ENCODE measurements at regions not wholly inside any gene's neighbourhood (a gene's known extent, or its start where the extent isn't known, plus 50 kb on each side); places are given as distances from the start of the nearest gene placed in this dataset.

GRCh38 chr4:126957987-126958386 lies 674.8 kb upstream of the INTU start:
- TF ChIP-seq, protein P1, sequence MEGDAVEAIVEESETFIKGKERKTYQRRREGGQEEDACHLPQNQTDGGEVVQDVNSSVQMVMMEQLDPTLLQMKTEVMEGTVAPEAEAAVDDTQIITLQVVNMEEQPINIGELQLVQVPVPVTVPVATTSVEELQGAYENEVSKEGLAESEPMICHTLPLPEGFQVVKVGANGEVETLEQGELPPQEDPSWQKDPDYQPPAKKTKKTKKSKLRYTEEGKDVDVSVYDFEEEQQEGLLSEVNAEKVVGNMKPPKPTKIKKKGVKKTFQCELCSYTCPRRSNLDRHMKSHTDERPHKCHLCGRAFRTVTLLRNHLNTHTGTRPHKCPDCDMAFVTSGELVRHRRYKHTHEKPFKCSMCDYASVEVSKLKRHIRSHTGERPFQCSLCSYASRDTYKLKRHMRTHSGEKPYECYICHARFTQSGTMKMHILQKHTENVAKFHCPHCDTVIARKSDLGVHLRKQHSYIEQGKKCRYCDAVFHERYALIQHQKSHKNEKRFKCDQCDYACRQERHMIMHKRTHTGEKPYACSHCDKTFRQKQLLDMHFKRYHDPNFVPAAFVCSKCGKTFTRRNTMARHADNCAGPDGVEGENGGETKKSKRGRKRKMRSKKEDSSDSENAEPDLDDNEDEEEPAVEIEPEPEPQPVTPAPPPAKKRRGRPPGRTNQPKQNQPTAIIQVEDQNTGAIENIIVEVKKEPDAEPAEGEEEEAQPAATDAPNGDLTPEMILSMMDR (IDR thresholded peaks at IDR 0.05; ENCODE audit: low read length), result no peak
- no peak for TF ChIP-seq EZH2 (optimal IDR thresholded peaks at IDR 0.05; ENCODE audit: low read depth, low read length)
